Activated naive CD4-positive, alpha-beta T cell treated with anti-CD3 and anti-CD28 coated beads, Interleukin-2, amount 50 U/mL, for 24 hours (primary cell): ENCODE measurements at regions not wholly inside any gene's neighbourhood (a gene's known extent, or its start where the extent isn't known, plus 50 kb on each side); places are given as distances from the start of the nearest gene placed in this dataset.

Experiments
- H3K27ac Mint-ChIP-seq: one replicate; pipeline ENCODE4 v1.8.0; 2021; ENCODE audit warnings: mild to moderate bottlenecking, mixed read lengths
- H3K27me3 Mint-ChIP-seq: one replicate; pipeline ENCODE4 v1.8.0; 2021; ENCODE audit warnings: mixed read lengths
- H3K36me3 Mint-ChIP-seq: one replicate; pipeline ENCODE4 v1.8.0; 2021; ENCODE audit warnings: mixed read lengths
- H3K4me1 Mint-ChIP-seq: one replicate; pipeline ENCODE4 v1.8.0; 2021; ENCODE audit warnings: mixed read lengths
- H3K4me3 Mint-ChIP-seq: one replicate; pipeline ENCODE4 v1.8.0; 2021; ENCODE audit warnings: mild to moderate bottlenecking, mixed read lengths
- H3K9me3 Mint-ChIP-seq: one replicate; pipeline ENCODE4 v1.8.0; 2021; ENCODE audit warnings: mixed read lengths

DNA sequence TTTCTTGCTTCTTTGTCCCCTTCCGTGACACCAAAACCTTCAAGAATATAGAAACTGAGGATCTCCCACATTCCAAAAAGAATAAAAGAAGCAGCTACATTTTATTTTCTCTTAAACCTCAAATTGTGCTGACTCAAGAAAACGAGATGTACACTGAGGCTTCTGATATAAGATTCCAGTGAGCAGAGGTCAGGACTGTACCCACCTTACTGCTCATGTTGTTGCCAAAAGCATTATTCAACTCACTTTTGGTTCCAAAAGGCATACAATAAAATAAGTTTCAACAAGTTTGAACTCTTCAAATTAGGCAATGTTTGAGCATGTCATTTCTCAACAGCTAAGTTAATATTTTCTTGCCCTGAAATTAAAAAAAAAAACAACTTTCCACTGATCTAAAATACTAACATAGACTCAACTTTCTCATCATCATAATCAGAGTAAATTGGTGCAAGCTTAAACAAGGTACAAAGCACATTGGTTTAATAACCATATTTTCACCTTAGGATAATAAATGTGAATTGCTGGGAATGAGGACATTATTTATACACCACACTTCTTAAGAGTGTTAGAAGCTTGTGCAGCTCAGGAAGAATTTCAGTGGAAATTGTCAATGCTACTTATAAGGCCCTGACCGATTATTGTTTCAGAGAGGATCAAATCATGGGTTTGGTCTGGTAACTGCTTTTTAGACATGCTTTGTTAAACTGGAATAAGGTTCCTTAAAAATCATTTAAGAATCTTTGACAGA, 629.0 kb upstream of the IGFBP3 start:
- H3K36me3 Mint-ChIP-seq, result no peaks in the 10 kb centered on the region
- H3K27ac Mint-ChIP-seq, result no peak overlapping the region
- no peak overlapping the region for H3K4me3 Mint-ChIP-seq
- no peaks in the 10 kb centered on the region for H3K27me3 Mint-ChIP-seq
- peaks cover 12% of the 10 kb centered on the region for H3K9me3 Mint-ChIP-seq
- no peaks in the 10 kb centered on the region for H3K4me1 Mint-ChIP-seq

DNA sequence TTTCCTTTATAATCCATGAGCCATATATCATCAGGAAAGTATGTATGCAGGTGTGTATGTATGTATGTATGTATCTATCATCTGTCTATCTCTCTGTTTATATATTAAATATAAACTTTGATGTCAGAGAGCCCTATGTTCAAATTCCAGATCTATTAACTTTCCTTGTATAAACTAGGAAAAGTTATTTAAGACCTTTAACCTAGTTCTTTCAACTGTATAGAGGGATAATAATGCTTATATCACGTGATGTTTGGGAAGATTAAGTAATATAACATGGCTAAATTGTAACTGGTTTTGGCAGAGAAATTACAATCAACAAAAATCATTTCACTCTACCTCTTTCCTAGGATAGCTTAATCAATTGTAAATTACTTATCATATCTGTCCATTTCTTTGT, 628.3 kb upstream of the IGFBP3 start:
- H3K9me3 Mint-ChIP-seq, result peaks cover 12% of the 10 kb centered on the region
- no peaks in the 10 kb centered on the region for H3K27me3 Mint-ChIP-seq
- no peak overlapping the region for H3K4me3 Mint-ChIP-seq
- H3K4me1 Mint-ChIP-seq, result no peaks in the 10 kb centered on the region
- no peak overlapping the region for H3K27ac Mint-ChIP-seq
- no peaks in the 10 kb centered on the region for H3K36me3 Mint-ChIP-seq

DNA sequence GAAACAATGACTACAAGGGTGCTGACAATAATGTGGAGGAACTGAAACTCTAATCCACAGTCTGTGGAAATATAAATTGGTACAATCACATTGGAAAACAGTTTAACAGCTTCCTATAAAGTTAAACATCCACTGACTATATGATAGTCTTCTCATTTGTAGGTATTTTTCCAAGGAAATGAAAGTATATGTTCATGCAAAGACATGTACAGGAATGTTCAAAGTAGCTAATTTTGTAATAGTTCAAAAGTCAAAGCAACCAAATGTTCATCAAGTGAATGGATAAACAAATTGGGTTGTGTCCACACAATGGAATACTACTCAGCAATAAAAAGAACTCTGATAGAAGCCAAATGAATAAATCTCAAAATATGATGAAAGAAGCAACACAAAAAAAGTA, 626.0 kb upstream of the IGFBP3 start:
- Mint-ChIP-seq H3K9me3 (peaks cover 3% of the 10 kb centered on the region), H3K27ac (no peak overlapping the region), H3K36me3 (no peaks in the 10 kb centered on the region), H3K4me1 (no peaks in the 10 kb centered on the region), H3K27me3 (no peaks in the 10 kb centered on the region), H3K4me3 (no peak overlapping the region)

DNA sequence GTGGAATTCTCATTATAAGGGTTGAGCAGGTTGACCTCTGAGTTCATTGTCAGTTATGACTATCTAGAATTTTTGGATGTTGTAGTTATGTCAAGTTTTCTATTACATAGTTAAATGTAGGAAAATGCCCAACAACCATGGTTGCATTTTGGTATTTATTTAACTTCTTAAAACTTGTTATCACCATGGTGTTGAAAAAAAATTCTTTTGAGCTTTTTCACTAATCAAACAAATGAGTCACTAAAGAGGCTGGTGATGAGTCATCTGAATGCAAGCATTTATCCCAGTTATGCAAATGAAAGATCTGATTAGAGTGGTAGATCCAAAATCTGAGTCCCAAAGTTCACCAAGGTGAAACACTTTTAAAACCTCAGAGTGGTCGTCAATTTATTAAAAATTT, 624.7 kb upstream of the IGFBP3 start:
- H3K9me3 Mint-ChIP-seq, result no peaks in the 10 kb centered on the region
- no peak overlapping the region for H3K4me3 Mint-ChIP-seq
- no peaks in the 10 kb centered on the region for H3K4me1 Mint-ChIP-seq
- no peaks in the 10 kb centered on the region for H3K27me3 Mint-ChIP-seq
- no peaks in the 10 kb centered on the region for H3K36me3 Mint-ChIP-seq
- no peak overlapping the region for H3K27ac Mint-ChIP-seq

DNA sequence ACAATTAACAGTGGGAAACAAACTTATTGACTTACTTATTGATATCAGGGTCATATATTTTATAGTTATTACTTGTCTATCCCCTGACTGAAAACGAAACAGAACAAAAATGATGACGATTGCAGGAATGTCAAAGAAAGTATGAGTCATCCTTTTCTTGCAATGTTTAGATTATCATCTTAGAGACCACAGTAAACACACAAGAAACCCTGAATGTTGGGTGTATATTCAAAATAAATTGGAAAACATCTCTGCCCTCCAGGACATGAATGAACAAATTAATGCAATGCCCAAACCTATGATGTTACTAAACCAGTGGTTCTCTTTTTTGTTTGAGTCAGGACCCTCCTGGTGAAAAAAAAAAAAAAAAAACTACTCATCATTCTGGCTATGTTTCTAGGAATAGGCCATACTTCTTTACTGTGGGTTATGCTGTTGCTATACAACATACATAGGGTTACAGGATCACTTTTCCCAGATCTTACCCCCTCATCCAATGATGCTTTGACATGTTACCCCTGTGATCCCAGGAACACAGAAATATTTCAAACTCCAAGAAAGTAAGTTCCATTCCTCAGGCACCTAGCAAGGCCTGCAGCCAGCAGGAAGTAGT, 623.4 kb upstream of the IGFBP3 start:
- no peak overlapping the region for H3K4me3 Mint-ChIP-seq
- no peak overlapping the region for H3K27ac Mint-ChIP-seq

DNA sequence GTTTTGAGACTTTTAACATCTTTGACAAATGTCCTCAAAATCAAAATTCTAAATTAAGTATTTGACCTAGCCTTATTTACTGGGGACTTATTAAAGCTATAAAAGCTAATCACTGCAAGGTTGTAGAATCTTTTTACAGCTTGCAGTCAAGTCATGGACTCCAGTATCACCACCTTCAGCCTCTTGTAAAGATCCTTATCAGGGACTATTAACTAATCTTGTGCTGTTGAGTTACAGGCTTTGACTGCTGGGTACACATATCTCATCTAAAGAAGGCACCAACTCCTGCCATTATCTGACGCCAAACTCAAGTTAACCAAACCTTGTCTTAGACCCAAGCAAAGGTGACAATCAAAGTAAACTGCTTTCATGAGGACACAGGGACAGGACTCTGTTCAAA, 621.0 kb upstream of the IGFBP3 start:
- H3K36me3 Mint-ChIP-seq, result no peaks in the 10 kb centered on the region
- H3K27ac Mint-ChIP-seq, result no peak overlapping the region
- H3K4me3 Mint-ChIP-seq, result no peak overlapping the region
- H3K4me1 Mint-ChIP-seq, result no peaks in the 10 kb centered on the region
- H3K27me3 Mint-ChIP-seq, result no peaks in the 10 kb centered on the region
- no peaks in the 10 kb centered on the region for H3K9me3 Mint-ChIP-seq

More for the DNA sequence above, 623.4 kb upstream of the IGFBP3 start:
- Mint-ChIP-seq H3K9me3 (no peaks in the 10 kb centered on the region), H3K4me1 (no peaks in the 10 kb centered on the region), H3K36me3 (no peaks in the 10 kb centered on the region), H3K27me3 (no peaks in the 10 kb centered on the region)

DNA sequence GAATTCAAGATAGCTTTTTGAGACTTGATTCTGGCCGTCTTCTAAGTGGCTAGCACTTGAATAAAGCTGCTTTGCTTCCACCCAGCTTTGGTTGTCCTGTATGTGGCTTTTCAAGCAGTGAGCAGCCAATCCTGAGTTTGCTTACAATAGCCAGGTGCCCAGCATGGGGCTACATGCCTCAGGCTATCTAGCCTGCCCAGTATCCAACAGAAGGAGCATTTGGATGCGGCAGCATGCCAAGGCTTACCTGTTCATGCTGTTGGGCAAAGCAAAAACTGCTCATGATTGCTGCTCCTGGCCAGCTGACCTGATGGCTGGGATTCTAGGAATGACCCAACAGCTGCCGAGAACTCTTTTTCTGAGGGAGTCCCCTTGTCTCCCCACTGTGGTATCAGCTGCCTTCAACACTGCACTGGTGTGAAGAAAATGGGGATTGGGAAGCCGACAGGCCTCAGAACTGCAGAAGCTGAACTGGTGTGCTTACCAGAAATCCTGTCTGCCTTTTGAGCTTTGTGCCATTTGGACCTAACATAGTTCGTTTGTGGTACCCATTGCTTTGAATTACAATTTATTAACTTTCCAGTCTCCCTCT, 618.9 kb upstream of the IGFBP3 start:
- Mint-ChIP-seq H3K27ac (no peak overlapping the region), H3K36me3 (no peaks in the 10 kb centered on the region), H3K27me3 (no peaks in the 10 kb centered on the region), H3K4me1 (no peaks in the 10 kb centered on the region), H3K9me3 (no peaks in the 10 kb centered on the region), H3K4me3 (no peak overlapping the region)

DNA sequence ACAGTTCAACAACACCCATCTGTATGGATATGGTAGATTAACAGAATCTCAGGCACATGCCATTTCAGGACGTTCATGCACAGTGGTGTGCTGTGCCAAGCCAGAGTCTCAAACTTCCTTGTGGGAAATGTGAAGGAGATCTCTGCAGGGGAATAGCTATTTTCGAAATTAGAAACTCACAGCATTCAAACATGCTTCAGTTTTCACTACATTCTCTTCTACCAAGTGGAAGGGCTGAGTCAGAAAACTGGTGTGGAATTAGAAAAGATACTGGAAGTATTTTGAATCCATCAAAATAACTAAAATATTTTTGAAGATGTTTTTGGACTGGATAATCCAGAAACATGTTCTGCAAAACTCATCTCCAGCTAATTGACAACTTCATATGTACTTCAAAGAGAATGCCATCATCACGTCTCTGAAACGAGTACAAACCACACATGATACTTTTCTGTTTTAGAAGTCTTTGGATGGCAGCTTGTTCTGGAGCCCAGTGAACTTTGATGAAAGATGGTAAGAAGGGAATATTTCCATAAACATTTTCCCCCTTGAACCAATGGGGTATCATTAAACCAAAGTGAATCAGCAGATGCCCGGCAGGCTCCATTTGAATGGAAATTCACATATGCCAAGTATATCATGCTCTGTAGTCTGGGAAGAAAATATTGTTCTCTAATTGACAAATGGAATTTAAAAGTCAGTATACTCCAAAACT, 616.3 kb upstream of the IGFBP3 start:
- Mint-ChIP-seq H3K4me1 (no peaks in the 10 kb centered on the region), H3K36me3 (no peaks in the 10 kb centered on the region), H3K27ac (no peak overlapping the region), H3K27me3 (no peaks in the 10 kb centered on the region), H3K4me3 (no peak overlapping the region), H3K9me3 (peaks cover 4% of the 10 kb centered on the region)

DNA sequence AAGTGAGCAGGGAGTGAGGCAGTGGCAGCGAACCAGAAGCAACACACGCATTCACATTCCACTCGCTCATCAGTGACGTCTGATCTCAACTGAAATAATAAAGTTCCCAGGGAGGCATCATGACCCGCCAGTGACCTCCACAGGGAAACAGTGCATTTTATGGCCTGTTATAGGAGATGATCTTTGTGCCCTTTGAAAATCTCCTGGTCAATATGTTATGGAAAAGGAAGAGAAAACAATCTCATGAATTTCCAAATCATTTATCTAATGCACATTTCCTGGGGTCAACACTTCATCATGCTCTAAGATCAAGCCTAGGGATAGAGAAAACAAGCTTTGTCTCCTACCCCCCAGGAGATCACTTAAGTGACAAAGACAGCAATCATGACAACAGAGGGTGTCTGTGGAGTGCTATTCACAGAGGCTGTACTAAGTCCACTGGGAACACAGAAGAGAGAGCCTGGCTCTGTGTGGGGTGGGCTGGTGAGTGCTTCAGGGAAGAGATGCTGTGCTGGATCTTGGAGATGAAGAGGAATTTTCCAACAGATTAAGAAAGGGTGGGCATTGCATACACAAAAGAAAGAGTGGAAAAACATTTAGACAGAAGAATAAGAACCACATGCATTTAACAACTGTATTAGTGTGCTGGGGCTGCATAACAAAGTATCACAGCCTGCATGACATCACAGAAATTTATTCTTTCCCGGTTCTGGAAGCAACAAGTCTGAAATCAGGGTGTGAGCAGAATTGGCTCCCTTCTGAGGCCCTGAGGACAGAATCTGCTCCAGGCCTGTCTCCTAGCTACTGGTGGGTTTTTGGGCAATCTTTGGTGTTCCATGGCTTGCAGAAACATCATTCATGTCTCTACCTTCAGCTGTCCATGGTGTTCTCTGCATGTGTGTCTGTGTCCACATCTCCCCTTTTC, 613.9 kb upstream of the IGFBP3 start:
- Mint-ChIP-seq H3K4me1 (no peaks in the 10 kb centered on the region), H3K27me3 (no peaks in the 10 kb centered on the region), H3K36me3 (no peaks in the 10 kb centered on the region), H3K9me3 (peaks cover 4% of the 10 kb centered on the region), H3K4me3 (no peak overlapping the region), H3K27ac (no peak overlapping the region)

DNA sequence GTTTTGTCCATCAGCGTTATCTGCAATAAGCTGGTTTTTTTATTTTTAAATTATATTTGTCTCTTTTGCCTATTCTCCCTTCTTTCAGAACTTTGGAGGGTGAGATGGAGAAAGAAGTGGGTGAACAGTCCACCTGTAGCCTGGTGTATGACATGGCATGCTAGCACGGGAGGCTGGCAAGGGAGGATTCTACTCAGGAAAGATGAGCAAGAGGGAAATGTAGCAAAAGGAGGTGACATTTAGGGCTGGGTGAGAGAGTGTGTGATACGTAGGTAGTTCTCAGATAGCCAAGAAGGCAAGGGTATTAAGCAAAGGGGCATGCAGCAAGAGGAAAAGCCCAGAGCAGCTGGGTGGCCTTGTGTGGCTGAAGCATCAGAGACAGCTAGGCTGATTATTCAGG, 612.9 kb upstream of the IGFBP3 start:
- Mint-ChIP-seq H3K36me3 (no peaks in the 10 kb centered on the region), H3K4me3 (no peak overlapping the region), H3K27ac (no peak overlapping the region), H3K27me3 (no peaks in the 10 kb centered on the region), H3K4me1 (no peaks in the 10 kb centered on the region), H3K9me3 (peaks cover 4% of the 10 kb centered on the region)

DNA sequence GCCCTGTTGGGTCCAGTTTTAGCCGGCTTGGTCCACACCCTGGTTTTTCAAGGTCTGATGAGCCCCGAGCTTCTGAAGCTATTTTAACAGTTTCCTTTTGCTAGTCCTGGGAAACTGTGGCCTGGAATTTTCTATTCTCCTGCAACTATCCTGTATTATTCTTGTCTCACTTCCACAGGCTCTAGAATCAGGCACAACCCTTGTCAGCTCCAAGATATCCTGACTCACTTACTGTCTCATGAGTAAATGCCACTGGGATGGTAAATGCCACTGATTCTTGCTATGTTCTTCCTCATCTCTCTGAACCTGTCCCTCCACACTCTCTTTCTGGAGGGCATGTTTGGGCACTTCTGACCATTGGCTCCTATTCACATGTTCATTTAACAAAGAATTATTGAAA, 611.5 kb upstream of the IGFBP3 start:
- no peak overlapping the region for H3K27ac Mint-ChIP-seq
- H3K4me3 Mint-ChIP-seq, result no peak overlapping the region
- no peaks in the 10 kb centered on the region for H3K27me3 Mint-ChIP-seq
- H3K9me3 Mint-ChIP-seq, result peaks cover 4% of the 10 kb centered on the region
- H3K36me3 Mint-ChIP-seq, result no peaks in the 10 kb centered on the region
- no peaks in the 10 kb centered on the region for H3K4me1 Mint-ChIP-seq

DNA sequence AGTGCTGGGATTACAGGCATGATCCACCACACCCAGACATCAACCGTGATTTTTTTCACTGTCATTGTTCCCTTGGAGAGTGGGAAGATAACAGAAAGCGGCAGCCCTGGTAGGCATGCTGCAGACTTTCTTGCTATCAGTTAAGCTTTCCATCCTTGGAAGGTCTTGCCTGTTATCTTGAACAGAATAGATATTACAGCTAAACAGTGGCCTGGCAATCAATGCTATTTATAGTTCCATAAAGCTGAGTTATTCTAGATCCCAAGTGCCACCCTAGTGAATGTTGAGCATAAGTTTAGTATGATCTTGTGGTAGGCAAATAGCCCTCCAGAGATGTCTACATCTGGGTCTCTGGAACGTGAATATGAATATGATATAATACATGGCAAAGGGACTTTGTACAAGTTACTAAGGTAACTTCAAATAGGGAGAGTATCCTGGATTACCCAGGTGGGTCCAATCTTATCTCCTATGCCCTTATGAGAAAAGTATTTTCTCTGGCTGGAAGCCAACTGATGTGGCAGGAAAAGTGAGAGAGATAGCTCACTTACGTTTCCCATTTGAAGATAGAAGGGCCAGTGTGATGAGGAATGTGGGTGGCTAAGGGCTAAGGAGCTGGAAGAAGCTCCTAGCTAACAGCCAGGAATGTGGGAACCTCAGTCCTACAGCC, 609.1 kb upstream of the IGFBP3 start:
- Mint-ChIP-seq H3K27ac (no peak overlapping the region), H3K4me3 (no peak overlapping the region), H3K27me3 (no peaks in the 10 kb centered on the region), H3K4me1 (no peaks in the 10 kb centered on the region), H3K9me3 (peaks cover 8% of the 10 kb centered on the region), H3K36me3 (no peaks in the 10 kb centered on the region)

DNA sequence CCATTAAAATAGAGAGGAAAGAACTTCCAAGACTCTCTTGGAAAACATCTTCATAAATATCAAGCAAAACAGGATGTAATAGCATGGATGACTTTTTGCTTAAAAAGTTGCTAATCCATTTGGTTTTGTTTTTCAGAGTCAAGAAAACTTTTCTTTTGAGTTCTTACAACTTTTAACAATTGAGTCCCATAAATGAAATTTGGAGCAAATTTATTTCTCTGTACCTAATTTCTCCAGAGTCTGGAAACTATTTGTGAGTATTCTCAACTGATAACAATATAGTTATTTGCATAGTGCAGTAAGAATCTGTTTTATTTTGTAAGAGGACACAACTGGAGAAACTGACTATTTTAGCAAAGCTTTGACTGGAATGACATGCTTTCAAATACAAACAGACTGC, 606.3 kb upstream of the IGFBP3 start:
- no peak overlapping the region for H3K4me3 Mint-ChIP-seq
- H3K27me3 Mint-ChIP-seq, result no peaks in the 10 kb centered on the region

DNA sequence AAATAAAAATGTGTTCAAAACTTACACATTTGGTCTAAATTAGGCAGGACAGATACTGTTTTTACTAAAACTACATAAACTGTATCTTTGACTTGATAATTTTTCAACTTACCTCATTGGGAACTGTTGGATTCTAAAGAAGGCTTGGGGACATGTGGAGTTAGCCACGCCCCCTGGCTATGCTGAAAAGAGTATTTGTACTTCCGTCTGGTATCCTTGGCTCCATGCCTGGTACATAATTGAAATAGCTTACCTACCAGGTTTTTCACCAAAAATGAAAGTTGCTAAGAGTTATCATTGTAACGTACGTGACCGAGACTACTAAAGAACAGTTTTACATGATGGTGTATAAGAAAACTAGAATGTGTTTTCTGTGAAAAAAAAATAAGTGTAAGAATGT, 604.8 kb upstream of the IGFBP3 start:
- H3K4me1 Mint-ChIP-seq, result no peaks in the 10 kb centered on the region
- H3K9me3 Mint-ChIP-seq, result peaks cover 4% of the 10 kb centered on the region
- no peaks in the 10 kb centered on the region for H3K36me3 Mint-ChIP-seq
- H3K4me3 Mint-ChIP-seq, result no peak overlapping the region
- no peaks in the 10 kb centered on the region for H3K27me3 Mint-ChIP-seq
- no peak overlapping the region for H3K27ac Mint-ChIP-seq

More for the DNA sequence above, 606.3 kb upstream of the IGFBP3 start:
- Mint-ChIP-seq H3K4me1 (no peaks in the 10 kb centered on the region), H3K9me3 (peaks cover 4% of the 10 kb centered on the region), H3K36me3 (no peaks in the 10 kb centered on the region), H3K27ac (no peak overlapping the region)

DNA sequence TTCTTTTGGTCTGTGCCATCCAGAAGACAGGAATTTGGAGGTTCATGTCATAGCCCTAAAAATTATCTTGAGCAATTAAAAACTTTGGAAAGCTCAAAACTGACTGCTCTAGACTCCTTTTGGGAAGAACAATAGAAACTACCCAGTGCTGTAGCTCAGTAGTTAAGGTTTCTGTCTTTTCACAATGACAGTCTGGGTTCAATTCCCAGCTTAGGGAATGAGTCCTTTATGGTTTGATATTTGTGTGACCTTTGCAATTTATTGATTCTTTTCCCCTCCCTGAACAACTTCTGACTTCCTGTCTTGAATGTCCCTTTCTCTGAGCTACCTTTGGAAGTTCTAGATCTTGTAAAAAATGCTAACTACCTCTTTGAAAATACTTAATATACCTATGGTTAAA, 603.3 kb upstream of the IGFBP3 start:
- H3K9me3 Mint-ChIP-seq, result peaks cover 4% of the 10 kb centered on the region
- no peaks in the 10 kb centered on the region for H3K4me1 Mint-ChIP-seq
- H3K4me3 Mint-ChIP-seq, result no peak overlapping the region

More for the DNA sequence above, 603.3 kb upstream of the IGFBP3 start:
- Mint-ChIP-seq H3K27me3 (no peaks in the 10 kb centered on the region), H3K27ac (no peak overlapping the region), H3K36me3 (no peaks in the 10 kb centered on the region)
